NCI-H1105 treated with DMSO at 0.1 percent for 48 hours (cell line): ENCODE measurements at regions not wholly inside any gene's neighbourhood (a gene's known extent, or its start where the extent isn't known, plus 50 kb on each side); places are given as distances from the start of the nearest gene placed in this dataset.
"Not testable (repeated sequence)": the region's sequence is repeated elsewhere in the genome, so short reads cannot be mapped to it uniquely, and the experiment has no call there.

ENCODE experiments used
- DNase-seq: peaks from one replicate; lab custom pipeline; 2025; lab: John Stamatoyannopoulos, UW

DNA sequence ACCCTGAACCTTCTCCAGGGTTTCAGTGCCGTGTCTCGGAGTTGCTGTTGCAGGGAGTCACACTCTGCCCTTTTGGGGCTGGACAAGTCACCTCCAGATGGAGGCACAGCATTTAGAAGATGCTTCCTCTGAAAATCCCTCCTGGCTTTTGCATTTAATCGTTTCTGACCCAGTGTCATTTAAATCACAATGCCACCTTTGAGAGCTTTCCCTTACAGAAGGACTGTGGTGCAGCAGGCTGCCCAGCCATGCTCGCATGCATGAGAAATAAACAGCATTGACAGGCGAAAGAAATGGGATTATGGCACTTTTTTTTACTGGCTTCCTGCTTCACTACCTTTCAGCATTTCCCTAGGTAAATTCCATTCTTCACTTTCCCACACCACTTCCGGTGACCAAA lies 113.4 kb upstream of the DYRK2 start:
- DNase-seq: no peak

DNA sequence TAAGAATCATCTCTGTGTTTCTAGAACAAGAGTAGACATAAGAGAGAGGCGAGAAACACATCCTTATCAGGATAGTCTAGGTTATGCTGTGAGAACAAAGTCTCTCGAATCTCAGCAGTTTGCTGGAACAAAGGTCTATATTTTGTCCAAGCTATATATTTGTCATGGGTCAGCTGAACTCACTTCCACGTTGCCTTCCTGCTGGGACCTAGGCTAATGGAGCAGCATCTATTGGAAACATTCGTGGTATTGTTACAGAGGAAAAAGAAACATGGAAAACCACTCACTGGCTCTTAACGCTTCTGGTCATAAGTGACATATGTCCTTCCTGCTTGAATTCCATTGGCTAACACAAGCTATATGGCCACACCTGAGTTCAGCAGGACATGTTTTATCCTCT lies 112.6 kb upstream of the DYRK2 start:
- DNase-seq: no peak

DNA sequence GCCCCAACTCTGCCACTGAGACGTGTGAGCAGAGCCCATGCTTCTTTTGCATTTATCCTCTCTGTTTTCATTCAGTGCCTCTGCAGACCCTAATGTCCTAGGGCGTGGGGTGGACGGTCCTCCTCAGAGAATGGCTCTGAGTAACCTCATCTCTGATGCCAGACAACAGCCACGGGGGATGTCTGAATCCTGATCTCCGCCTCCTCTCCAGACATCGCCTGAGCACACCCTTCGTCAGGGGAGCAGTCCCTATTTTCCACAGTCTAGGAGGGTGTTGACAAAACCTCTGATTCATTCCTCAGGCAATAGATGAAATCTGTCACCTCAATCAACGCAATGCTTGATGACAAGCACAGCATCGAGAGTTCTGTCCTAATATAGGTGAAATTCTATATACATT lies 109.2 kb upstream of the DYRK2 start:
- no peak for DNase-seq

DNA sequence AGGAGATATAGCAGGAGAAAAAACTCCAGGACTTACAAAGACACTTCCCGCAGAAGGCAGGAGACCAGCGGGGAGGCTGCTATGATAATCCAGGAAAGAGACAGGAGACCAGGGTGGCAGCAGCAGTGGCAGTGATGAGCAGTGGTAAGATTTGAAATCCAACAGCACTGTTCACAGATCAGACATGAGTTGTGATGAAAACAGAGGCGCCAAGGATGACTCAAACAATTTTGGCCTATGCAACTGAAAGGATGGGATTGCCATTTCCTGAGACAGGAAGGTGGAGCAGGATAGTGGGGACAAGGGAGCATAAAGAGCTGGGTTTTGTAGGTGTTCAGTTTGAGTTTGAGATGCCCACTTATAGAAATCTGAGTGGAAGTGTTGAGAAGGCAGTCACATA lies 108.6 kb upstream of the DYRK2 start:
- DNase-seq: no peak

DNA sequence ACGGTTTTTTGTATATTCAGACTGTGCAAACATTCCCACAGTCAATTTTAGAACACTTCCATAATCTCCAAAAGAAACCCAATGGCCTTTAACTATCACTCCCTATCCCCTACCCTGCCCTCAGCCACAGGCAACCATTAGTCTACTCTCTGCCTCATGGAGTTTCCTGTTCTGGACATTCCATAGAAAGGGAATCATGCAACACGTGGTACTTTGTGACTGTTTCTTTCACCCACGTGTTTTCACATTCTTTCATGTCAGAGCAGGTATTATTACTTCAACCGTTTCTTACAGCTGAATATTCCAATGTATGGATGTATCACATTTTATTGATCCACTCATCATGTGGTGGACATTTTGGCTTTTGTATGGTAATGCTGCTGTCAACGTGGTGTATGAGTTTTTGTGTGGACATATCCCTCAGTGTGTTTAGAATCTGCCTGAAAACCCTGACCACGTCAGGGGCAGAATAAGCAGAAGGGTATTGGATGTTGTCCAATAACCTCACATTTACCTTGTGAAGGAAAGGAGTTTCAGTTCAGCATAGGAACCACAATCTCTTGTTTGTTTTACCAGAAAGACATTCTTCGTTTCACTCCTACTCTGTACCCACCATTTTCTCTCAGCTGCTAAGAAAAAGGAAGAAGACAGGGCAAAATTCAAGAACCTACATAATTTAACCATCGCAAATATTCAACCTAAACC lies 107.5 kb upstream of the DYRK2 start:
- DNase-seq: no peak

DNA sequence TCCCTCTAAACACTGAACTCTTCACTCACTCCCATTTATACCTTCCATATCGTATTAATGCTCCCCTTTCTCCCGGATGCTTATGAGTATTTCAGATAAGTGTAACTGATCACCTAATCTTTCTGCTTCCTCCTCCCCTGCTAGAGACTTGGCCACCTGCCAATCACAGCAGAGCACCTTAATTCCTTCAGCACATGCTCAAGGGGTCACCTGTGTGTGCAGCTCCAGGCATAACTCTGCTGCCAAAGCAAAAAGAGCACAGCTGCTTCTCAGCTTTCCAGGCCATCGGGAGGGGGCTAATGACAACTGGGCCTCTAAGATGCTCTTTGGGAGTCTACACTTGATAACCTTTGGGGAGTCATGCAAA lies 106.9 kb upstream of the DYRK2 start:
- DNase-seq: peak; percentile 85

DNA sequence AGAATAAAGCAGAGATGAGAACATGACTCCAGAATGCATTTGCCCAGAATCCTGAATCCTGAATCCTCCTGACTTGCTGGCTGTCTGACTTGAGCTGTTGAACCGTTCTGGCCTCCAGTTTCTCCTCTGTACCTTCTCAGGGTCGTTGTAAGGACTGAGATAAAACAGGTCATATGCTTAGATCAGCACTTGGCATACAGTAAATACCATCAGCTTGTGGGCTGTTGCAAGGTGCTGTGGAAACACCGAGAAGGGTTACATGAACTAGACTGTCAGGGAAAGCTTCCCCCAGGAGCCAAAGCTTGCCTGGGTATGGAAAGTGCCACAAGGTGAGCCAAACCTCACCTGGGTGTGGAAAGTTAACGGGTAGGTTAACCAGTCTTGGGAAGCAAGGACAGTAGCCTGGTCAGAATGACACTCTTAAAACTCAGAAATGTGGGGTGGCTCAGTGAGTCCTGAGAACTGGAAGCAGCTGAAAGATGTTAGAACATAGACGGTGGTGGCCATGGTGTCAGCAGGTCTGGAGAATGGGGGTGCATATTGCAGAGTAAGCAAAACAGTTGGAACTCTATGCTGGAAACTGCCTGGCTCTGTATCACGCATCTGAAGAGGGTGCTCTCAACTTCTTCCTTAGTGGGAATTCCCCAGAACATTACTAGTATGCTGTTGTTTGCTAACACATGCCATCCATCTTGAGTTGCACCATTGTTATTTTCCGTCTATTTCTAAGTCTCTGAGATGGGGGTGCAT lies 105.3 kb upstream of the DYRK2 start:
- DNase-seq: no peak

DNA sequence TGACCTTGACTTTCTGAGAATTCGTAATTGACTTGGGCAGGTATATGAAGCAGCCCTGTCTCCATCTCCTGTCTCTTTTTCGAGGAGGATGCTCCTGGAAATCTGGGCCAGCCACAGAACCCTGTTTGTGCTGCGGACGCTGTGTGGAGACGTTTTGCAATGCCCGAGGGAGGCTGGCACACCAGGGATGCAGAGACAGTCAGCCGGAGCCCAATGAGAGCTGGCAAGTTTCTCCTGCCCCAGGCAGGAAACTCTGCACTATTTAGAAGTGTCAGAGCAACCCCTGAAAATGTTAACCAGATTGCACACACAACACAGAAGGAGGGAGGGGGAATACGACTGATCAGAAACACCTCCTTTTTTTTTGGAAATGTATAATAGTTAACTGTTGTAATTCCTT lies 103.2 kb upstream of the DYRK2 start:
- DNase-seq: no peak

DNA sequence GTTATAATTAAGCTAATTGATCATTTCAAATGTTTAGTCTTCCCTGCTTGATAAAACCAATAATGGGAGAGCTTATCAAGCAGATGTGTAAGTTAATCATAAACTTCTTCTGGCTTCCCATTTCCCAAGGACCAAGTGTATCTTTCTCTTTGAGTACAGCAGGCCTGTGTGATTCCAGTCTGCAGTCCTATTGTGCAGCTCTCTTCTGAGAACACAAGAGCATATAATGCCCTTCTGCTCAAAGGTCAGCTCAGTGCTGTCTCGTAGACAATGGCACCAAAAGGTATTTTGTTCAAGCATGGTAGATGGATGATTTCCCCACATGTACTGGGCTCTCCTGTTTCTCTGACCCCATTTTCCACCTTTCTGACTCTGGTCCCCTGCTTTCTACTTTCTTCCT lies 101.8 kb upstream of the DYRK2 start:
- DNase-seq: no peak

DNA sequence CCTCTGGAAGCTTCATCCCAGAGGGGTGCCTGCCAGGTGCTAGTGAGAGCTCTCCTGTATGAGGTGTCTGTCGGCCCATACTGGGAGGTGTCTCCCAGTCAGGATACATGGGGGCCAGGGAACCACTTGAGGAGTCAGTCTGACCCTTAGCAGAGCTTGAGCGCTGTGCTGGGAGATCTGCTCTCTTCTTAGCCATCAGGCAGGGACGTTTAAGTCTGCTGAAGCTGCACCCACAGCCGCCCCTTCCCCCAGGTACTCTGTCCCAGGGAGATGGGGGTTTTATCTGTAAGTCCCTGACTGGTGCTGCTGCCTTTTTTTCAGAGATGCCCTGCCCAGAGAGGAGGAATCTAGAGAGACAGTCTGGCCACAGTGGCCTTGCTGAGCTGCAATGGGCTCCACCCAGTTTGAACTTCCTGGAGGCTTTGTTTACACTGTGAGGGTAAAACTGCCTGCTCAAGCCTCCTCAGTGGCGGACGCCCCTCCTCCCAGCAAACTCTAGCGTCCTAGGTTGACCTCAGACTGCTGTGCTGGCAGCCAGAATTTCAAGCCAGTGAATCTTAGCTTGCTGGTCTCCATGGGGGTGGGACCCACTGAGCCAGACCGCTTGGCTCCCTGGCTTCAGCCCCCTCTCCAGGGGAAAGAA lies 93.3 kb upstream of the DYRK2 start:
- DNase-seq: not testable (repeated sequence)

DNA sequence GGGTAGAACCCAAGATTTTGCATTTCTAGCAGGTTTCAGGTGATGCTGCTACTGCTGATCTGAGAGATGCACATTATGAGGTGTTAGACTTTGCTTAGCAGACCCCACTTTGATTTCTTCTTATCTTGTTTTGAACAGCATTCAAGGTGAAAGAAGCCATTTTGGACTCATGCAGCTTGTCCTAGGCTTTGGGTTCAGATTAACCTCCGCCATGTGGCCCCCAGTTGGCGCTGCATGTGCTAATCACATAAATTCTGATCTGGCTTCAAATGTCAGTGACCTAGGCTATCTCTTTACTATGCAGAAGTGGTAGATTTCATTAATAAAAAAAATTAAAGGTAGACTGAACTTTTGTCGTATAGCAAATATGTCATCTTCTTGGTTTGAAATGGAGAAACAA lies 89.8 kb upstream of the DYRK2 start:
- DNase-seq: no peak

DNA sequence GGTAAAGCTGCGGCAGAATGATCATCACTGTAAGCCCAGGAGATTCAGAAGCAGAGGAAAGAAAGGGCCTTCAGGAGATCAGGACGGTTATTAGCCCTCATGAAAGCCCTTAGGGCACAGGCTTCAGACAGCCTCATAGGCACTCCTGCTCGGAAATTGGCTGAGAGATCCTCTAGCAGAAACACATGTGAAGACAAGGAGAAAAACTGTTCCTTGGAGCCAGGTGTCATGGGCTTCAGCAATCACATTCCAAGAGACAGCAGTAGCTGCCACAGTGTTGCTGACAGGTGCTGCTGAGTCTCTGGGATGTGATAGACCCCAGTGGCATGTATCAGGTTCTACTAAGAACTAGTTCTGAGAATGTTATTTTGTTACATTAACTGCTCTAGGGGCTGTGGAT lies 88.8 kb upstream of the DYRK2 start:
- no peak for DNase-seq

DNA sequence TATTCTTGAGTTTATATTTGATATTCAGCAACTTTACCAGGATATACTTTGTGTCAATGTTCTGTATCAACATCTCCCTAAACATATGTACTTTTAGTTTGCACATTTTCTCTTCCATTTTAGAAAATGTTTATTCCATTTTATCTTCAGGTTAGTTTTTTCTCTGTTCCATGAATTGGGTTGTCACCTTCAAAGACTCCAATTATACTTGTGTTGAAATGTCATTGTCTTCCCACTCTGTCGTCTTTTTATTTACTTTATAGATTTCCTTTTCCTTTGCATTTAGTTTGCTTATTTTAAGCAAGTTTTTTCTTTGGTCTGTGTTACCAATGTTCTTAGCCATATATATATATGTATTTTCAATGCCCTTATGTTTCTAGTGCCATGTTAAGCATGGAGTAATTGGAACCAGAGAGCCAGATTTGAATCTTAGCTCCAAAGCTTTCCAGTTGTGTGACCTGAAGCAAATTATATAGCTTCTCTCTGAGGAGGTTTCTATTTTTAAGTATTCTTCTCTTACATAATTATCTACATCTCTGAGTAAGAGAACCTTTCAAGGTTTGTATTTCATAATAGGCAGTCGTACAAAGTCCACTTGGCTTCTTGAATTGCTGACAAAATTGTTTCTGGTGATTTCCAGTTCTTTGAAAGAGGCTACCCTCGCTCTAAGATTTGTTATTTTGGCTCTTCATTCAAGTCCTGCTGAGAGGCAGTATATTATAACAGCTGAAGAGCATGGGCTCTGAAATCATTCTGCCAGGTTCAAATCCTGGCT lies 85.8 kb upstream of the DYRK2 start:
- DNase-seq: no peak

DNA sequence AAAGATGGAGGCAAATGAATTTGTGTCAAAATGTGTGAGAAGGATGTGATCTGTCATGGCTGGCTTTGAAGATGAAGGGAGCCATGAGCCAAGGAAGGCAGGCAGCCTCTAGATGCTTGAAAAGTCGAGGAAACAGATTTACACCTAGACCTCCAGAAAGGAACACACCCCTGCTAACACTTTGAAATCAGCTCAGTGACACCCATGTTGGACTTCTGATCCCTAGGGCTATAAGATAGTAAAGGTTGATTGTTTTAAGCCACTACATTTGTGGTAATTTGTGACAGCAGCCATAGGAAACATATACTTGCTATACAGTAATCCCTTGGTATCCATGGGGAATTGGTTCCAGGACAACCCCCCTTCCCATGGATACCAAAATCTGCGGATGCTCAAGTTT lies 80.5 kb upstream of the DYRK2 start:
- no peak for DNase-seq

DNA sequence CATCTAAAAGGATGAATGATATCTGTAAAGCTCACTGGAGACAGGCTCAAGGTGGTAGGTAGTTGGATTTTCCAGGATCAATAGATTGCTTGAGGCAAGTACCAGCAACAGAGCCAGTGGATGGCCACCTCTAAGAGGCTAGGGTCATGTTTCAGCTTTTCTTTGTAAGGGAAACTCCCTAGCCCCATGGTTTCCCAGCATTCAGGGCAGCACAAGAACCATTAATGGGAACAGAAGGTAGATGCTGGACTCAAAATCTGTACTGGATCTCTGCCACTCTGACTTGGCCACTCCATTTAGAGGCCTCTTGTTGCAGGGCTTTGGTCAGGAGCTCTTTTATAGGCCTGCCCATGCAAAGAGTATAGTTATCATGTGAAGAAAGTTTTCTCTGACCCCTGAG lies 76.1 kb upstream of the DYRK2 start:
- no peak for DNase-seq

DNA sequence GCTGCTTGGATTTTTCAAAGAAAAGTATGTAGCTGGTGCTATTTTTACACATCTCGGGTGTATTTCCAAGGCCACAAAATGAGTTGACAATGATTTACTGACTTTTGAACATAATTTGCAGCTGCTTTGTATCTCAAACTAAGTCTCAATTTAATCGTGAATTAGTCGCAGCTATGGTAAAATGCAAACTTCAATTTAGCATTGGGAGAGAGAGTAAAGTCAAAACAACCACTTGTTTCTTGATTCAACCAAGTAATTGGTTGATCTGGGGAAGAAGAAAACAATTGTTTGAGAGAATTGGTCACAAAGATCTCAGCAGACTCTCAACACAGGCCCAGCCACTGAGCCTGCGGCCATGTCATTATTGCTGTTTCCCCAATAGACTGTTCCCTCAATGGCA lies 75.0 kb upstream of the DYRK2 start:
- no peak for DNase-seq

DNA sequence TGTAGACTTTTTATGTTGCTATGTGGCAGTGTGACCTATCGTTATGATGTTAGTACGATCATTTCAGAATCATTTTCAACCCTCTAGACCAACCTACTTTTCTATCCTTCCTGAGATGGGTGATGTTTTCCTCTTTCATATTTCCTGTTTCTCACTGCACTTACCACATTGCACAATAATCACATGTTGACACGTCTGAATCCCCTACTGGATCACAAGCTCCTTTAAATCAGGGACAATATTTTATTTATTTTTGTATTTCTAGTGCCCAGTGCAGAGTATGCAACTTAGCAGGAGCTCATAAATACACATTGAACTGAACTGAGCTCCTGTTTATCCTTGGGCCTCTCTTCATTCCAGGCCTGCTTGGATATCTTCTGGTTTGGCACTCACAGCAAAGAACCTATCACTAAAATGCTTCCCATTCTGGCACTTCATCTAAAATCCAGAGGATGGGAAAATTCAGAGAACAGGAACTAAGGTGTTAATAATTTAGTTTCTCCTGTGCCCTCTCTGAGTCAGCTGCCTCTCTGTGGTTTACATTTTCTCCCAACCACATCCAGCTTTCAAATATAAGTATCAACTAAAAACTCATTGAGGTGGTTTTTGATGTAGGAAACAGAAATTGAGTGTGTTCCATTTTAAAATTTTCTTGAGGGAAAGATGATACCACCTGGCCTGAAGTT lies 69.4 kb upstream of the DYRK2 start:
- DNase-seq: no peak

DNA sequence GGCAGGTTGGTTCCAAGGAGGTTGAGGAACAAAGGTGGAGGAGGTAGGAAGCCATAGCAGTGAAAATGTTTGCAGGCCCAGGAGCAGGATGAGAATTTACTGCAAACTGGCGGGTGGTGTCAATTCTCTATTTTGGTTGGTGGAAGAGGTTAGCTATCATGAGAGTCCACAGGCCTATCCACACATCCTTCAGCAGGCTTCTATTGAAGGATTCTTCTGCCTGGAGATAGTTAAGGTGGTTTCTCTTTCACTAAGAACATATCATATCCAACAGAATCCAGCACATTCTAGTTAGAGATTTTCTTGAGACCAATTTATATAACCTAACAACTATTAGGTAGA lies 68.9 kb upstream of the DYRK2 start:
- no peak for DNase-seq

DNA sequence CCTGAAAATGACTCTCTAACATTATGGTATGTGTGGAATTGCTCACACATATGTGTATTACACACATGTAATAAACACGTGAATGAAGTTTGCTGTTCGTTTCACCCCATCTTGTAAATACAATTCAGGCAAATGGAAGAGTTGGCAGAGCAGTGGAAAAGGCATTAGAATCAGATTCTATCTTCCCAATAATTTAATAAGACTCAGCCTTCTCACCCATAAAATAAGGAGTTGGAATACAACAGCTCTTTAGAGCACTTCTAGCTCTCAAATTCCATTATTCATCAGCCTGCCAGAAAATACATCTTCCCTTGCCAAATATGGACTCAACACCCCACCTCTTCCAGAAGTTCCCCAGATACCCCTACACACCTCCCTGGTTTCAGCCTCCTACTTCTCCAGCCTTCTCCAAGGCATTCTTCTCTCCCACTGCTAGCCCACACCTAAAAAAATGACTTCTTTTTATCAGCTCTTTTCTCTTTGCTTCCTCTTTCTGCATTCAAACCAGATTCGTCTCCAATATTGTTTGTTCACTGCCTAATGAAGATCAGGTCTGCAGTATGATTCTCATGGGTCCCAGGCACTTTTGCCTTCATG lies 66.2 kb upstream of the DYRK2 start:
- DNase-seq: no peak

DNA sequence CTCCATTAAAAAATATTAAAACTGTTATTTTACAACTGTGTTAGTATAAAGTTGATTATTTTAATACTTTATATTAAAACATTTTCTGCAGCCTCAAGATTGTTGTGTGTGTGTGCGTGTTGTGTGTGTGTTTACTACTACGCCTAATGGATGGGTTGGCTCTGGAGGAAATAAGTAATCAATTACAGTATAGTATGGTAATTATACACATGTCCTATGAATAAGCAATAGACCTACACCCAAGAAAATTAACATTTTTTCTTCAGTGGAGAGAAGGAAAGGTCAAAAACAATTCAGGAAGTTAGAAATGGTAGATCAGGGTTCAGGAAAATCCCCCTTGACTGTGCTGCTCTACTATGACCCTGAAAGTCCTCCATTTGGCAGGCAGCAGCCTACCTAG lies 65.7 kb upstream of the DYRK2 start:
- DNase-seq: no peak

DNA sequence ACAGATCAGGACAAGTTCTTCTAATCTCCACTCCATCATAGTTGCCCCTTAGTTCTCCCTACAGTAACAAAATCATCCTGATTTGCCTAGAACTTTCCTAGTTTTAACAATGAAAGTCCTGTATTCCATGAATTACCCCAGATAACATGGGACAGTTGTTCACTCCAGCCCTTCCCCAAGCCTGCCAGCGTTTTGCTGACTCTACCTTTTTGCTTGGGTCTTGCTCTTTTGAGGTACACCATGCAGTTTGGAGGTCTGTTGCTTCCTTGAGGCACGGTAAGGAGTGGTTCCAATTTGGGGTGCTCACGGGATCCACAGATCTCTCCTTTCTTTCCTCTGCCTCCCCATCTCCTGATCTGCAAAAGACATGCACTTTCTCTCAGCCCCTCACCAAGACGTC lies 61.6 kb upstream of the DYRK2 start:
- no peak for DNase-seq

DNA sequence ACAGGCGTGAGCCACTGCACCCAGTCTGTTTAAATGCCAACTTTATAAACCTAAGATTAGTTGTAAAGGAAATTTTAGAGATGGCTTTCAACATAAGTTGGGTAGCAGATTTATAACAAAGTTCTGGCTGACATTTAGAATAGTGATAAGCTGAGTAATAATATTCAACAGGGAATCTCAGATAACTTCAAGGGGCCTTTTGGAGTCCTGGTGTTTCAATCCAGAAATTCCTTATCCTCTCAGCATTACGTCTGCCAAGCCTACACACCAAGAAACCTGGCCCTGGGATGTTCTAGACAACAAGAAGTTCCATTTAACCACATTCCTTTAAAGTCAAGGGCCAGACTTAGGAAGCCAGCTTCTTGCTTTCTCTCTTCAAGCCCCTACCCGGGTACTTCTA lies 59.5 kb upstream of the DYRK2 start:
- no peak for DNase-seq
